Fibroblast of the conjunctiva (primary cell): ENCODE measurements at regions not wholly inside any gene's neighbourhood (a gene's known extent, or its start where the extent isn't known, plus 50 kb on each side); places are given as distances from the start of the nearest gene placed in this dataset.

Experiments used
- DNase-seq: peaks from one replicate; pipeline ENCODE4 v3.0.0-alpha.2; 2010; ENCODE audit warnings: low read depth

GRCh38 chr14:66115740-66116502 is 370.2 kb upstream of the CCDC196 start:
- DNase-seq: no peak

- DNase-seq: no peak
Measured at GRCh38 chr14:66116732-66117131, 369.4 kb upstream of the CCDC196 start.

DNA sequence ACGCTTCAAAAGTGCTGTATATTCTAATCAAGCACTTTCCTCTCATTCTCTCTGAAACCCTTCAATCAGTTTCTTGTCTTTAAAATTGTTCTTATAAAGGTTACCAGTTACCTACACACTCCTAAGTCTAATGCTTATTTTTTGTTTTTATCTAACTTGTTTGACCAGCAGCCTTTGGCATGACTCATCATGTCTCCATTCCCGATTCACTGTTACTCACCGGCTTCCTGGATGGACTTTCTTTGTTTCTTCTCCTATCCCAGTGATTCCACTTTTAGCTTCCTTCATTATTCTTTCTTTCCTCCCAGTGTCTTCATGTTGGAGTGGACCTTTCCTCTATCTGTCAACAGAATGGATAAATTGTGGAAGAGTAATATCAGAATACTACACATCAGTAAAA is 368.6 kb upstream of the CCDC196 start:
- DNase-seq: peak; percentile 1

DNA sequence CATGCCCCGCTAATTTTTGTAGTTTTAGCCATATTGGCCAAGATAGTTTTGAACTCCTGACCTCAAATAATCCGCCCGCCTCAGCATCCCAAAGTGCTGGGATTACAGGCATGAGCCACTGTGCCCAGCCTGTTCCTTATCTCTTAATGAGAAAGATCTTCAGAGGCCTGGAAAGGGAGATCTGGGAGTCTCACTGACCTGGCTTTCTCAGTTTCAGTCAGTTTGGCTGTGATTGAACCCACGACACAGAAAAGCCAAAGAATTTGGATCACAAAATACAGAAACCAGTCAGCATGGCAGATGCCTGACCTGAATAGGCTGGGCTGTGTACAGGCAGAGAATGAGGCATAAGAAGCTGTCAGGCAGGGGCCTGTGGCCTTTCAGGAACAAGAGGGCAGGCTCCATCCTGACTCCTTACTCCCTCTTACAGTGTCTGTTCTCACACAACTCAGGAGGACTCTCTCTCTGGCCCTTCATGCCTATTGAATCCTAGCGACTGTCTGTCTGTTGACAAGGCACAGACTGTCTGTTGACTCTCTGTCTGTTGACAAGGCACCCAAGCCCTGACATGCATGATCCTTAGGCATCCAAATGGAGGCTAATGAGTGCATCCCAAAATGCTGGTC is 366.5 kb upstream of the CCDC196 start:
- no peak for DNase-seq

- no peak for DNase-seq
Measured at GRCh38 chr14:66120402-66120801, 365.8 kb upstream of the CCDC196 start.

DNA sequence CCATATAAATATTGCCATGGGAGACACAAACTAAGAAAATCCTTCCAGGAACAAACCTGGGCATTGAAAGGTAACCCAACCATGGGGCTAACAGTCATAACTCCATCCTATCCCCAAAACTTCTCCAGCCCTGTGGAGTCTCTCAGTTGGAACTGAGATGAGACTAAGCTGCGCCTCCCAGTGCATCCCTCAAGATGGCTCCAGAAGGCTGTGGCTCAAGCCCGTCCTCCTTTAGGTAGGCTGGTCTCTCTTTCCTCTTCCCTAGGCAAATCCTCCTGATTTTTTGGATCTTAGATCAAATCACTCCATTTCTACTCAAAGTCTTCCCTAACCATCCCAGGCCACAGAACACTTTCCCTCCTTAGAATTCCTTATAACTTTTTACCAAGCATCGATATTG is 364.3 kb upstream of the CCDC196 start:
- no peak for DNase-seq

DNA sequence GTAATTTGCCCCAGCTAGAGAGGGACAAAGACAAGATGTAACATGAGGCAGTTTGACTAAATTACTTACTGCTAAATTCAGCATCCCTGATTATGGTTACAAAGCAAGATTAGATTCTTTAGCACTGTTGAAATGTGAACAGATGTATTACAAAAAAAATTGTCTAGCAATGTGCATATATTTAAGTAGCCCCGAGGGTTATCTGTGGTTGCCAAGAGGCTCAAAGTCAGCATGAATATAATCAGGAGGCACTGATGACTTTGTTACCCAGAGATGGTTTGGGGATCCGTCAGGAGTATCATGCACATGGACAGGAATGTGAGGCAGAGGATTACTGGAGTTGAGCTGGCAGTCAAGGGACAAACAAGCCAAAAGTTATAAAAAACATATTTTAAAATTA is 356.9 kb upstream of the CCDC196 start:
- no peak for DNase-seq

DNA sequence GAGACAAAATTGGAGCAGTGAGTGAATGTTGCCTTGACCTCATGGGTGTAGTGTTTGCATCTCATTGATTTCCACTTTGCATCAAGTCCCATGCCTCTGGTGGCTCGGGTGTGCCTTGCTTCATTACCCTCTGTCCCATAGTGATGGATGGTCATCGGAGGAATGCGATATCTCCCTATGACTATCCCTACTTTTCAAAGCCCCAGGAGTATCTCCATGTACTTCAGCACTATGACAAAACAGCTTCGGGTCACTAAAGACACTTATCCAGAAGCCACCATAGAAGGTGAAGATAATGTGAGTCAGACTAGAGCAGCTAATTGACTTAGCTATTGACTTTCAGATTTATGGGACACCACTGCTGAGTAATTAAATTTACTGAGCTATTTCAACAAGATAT is 355.1 kb upstream of the CCDC196 start:
- no peak for DNase-seq

DNA sequence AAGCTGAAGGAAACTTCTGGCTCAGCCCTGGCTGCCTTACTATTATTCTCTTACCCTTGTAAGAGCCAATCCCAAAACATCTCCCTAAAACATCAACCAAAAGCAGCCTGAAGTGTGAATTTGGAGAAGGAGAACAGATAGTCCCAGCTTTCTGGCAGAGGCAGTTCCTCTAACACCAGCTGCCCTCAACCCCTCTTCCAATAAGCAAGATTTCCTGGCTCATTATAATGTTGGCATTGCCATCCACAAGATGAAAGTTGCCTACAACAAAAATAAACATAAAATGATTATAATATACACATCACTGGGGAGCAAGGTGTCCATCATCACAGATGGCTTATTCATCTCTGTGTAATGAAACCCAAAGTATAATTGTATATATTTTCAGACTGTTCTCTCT is 352.5 kb upstream of the CCDC196 start:
- DNase-seq: no peak

DNA sequence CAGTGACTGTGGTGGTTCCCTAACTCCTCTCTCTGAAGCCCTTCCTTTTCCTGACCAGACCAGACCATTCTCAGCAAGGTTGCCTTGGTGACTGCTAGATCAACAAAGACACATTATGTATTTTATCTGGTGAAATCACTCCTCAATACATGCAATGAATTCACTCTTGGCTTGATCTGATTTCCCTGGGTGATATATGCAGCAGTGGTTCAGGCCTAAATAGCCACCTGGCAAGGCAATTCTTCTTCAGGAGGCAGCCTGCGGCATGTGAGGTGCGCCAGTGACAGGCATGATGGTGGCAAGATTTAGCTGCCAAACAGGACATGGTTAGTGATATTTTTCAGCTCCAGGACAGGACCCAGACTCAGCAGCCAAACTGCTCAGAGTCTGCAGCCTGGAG is 350.3 kb upstream of the CCDC196 start:
- no peak for DNase-seq

- no peak for DNase-seq
Measured at GRCh38 chr14:66137081-66137480, 349.1 kb upstream of the CCDC196 start.

DNA sequence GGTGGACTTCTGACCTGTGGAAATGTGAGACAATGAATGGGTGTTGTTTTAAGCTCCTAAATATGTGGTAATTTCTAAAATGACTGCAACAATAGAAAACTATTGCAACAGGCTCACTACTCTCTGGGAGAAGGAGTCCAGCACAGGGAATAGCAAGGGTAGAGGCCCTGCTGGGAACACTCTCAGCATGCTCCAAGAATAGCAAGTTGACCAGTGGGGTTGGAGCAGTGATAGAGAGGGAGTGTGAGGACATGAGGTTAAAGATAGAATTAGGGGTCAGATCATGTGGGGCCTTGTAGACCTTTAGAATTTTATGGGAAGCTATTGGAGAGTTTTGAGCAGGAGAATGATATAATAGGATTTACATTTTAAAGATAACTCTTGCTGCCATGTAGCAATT is 346.7 kb upstream of the CCDC196 start:
- no peak for DNase-seq

DNA sequence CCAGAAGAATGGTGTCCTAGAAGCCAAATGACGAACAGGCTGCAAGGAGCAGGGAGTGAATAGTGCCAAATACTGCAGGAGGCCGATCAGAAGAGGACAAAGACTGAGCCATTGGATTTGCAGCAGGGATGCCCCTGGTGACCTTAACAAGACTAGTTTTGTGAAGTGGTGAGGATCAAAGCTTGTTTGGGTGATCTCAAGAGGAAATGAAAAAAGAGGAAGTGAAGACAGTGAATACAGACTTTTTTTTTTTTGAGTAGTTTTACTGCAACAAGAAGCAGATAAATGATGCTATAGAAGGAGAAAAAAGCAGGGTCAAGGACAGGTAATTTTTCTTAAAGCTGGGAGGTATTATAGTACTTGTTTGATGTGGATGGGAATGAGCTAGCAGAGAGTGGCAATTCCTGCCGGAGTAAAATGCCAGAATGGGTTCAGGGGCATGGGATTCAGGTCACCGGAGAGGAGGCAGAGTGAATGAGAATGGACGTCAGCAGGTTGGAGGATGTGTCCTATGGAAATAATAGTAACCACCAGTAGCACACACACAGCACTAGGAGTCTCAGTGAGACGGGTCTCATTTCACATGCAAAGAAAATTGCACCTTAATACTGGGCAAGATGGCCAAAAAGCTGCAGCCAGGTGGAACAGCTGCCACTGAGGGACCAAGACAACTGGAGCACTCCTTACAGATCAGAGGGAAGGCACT is 345.8 kb upstream of the CCDC196 start:
- DNase-seq: no peak

DNA sequence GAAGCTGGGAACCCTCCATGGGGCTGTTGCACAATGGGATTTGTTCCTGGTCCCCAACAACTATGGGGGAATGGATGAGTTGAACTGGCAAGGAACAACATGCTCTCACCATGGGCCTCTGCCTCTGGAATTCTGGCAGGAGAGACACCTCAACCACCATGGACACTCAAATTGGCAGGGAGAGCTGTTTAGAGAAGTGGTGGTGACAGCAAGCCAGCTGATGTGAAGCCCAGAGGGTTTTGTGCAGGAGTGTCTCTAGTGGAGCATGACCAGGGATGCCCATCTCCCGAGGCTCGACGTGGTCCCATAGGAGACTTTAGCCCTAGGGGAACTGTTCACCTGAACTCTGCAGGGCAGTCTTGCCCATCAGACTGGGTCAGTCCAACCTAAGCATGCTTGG is 345.2 kb upstream of the CCDC196 start:
- DNase-seq: no peak

DNA sequence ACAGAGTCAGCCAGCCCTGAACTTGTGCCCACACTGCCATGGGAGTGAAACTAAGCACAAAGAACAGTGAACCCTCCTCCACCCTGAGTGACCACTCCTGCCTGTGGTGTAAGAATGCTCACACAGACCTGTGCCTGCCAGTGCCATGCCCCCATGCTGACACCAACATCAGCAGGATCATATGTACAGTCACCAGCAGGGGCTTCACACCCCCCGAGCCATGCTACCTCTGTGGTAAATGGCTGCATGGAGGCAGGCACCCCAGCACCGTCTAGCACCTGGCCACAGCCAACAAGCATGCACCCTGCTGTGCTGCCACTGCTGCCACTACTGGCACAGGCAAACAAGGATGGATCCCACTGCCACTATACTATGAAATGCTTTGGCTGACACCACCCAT is 344.4 kb upstream of the CCDC196 start:
- no peak for DNase-seq

DNA sequence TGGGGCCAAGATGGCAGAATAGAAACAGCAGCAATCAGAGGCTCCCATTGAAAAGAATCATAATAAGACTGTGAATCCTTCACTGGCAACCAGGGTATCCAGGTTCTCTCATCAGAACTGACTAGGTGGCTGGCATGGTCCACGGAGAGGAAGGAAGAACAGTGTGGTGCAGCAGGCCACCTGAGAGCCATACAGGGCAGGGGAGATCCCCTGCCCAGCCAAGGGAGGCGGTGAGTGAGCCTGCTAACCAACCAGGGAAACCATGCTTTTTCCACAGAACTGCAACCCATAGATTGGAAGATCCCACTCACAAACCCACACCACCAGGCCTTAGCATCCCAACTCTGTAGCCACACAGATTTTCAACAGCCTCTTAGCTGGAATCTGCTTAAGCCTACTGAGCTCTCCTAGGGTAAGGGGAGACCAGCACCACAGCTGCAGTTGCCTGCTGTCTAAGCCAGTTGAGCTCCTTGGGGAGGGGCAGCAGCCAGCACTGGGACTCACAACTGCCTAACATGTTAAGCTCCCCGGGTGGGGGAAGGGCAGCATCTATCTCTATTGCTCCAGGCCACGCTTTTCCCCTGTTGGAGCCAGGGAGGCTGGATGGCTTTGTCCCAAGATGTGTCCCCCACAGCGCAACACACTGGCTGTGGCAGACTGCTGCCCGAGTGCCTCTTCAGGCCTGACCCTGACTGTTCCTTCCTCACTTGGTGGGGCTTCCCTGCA is 342.6 kb upstream of the CCDC196 start:
- DNase-seq: no peak

GRCh38 chr14:66152302-66152701 is 333.9 kb upstream of the CCDC196 start:
- no peak for DNase-seq

- DNase-seq: no peak
Measured at GRCh38 chr14:66152747-66153146, 333.4 kb upstream of the CCDC196 start.

- no peak for DNase-seq
Measured at GRCh38 chr14:66163023-66163422, 323.1 kb upstream of the CCDC196 start.

- DNase-seq: no peak
Measured at GRCh38 chr14:66165337-66165736, 320.8 kb upstream of the CCDC196 start.

DNA sequence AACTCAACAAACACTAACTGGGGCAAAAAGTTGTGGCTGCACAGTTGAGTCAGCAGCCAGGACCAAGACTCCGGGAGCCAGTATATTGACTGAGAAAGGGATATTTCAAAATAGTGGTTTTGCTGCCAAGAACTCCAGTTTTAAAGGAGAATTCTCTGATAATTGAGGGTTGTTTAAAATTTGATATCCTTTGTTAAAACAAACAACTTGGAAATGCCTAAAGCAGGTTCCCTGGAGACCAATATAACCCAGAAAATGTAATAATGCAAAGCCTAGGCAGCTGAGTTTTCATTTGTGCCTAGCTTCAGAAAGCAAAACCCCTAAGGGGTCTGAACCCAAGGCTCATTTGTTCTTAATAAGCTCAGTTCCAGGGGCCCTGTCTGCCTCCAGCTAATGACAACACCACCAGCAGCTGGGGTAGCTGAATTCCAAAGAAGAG is 311.7 kb upstream of the CCDC196 start:
- no peak for DNase-seq

DNA sequence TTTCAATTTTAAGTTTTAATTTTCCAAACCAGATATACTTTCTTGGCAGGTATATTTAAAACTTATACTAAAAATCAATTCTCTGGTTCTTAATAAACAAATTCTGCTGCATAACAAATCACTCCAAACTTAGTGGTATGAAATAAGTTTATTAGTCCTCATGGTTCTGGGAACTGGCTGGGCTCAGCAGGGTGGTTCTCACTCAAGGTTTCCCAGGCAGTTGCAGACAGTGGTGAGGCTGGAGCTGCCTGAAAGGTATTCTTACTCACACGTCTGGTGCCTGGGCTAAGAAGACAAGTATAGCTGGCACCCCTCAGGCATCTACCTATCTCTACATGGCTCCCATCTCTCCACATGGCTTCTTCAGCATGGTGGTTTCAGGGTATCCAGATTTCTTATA is 308.2 kb upstream of the CCDC196 start:
- DNase-seq: no peak

DNA sequence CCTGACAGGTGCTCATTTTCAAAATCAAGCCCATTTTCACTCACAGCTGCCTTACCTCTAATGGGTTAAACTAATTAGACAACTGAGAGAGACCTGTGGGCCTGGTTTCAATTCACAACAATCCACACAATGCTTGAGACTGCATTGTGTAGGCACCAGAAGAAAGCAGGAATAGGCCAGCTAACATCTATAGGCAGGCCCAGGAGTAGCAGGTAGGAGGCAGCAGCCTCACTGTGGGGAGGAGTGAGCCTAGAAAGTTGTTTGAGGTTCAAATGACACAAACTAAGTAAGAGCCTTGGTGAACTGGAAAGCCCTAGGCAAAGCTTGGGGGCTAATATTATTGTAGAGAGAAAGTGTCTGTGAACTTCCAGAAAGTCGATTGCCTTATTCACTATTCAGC is 289.5 kb upstream of the CCDC196 start:
- no peak for DNase-seq
